ENCODE measurements at regions not wholly inside any gene's neighbourhood (a gene's known extent, or its start where the extent isn't known, plus 50 kb on each side); places are given as distances from the start of the nearest gene placed in this dataset.
"Not testable (repeated sequence)": the region's sequence is repeated elsewhere in the genome, so short reads cannot be mapped to it uniquely, and the experiment has no call there.

DNA sequence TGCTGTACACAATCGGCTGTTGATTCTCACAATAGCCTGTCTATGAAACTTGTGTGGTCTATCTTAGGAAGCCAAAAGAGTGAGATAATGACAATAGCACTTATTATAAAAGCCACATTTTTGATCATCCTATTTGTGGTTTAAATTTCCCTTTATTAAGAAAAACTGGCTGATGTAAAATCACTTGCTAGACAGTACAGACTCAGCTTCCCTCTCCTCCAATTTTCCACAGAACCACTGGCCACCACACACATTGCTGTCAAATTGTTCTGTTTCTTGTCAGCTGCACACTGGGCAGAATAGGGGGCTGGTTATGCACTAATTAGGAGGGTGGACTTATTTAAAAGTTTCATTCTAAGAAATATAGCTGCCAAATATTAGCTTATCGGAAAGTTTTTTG is 425.9 kb downstream of the EPHA3 start:
- DNase-seq = no peak

- not testable (repeated sequence) for DNase-seq
Measured at GRCh38 chr3:89554587-89554986, 447.2 kb downstream of the EPHA3 start.

GRCh38 chr3:89558711-89559110 is 451.3 kb downstream of the EPHA3 start:
- no peak for DNase-seq

GRCh38 chr3:89560568-89560967 is 453.1 kb downstream of the EPHA3 start:
- no peak for DNase-seq

- DNase-seq = no peak
Measured at GRCh38 chr3:89562373-89562772, 455.0 kb downstream of the EPHA3 start.

- no peak for DNase-seq
Measured at GRCh38 chr3:89565098-89565497, 457.7 kb downstream of the EPHA3 start.

DNA sequence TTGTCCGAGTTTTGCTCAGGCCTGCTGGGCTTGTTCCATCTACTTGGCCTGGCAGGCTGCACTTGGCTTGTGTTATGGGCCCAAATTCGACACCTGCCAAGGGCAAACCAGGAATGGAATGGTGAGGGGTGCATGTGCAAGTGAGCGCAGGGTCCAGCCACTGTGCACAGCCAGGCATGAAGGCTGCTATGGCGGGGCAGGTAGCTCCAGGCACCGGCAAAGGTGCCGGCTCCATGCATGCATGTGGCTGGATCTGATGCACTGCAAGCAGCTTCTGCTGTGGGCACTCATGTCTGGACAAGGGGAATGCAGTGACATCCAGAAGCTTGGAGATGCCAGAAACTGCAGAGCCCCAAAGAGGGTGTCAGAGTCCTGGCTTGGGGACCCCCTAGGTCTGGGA is 463.0 kb downstream of the EPHA3 start:
- no peak for DNase-seq

GRCh38 chr3:89571298-89571697 is 463.9 kb downstream of the EPHA3 start:
- no peak for DNase-seq

GRCh38 chr3:89571707-89572106 is 464.3 kb downstream of the EPHA3 start:
- peak; percentile 2 for DNase-seq

DNA sequence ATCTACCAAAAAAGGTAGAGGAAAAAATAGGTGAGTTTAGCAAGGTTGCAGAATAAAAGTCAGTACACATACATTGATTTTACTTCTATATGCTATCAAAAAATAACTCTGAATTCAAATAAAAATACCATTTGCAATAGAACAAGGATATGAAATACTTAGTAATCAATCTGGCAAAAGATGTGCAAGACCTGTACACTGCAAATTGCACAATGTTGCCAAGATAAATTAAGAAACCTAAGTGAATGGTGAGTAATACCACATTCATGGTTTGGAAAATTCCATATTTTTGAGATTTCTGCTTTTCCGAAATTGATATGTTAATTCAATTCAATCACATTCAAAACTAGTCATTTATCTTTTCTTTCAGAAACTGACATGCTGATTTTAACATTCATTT is 464.8 kb downstream of the EPHA3 start:
- DNase-seq = no peak

DNA sequence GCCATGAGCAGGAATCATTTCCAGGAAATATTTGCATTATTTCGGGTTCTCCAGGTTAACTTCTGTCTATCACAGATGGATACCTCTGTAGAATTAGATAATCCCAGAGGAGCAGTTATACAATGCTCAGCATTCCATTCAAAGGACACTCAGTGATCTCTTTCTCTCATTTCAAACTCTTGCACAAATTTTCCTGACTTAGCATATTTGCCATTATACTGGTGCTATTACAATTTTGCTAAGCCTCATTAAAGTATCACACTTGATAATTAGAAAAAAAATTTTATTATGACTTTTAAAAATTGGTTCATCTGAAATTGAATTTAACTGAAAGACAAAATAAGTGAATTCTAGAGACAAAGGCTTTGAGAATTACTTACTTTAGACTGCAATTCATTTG is 469.0 kb downstream of the EPHA3 start:
- no peak for DNase-seq

- DNase-seq = no peak
Measured at GRCh38 chr3:89577637-89578530, 470.5 kb downstream of the EPHA3 start.

GRCh38 chr3:89580859-89581258 is 473.4 kb downstream of the EPHA3 start:
- DNase-seq = no peak

GRCh38 chr3:89584398-89584797 is 477.0 kb downstream of the EPHA3 start:
- no peak for DNase-seq

GRCh38 chr3:89586256-89586655 is 478.8 kb downstream of the EPHA3 start:
- DNase-seq = no peak

DNA sequence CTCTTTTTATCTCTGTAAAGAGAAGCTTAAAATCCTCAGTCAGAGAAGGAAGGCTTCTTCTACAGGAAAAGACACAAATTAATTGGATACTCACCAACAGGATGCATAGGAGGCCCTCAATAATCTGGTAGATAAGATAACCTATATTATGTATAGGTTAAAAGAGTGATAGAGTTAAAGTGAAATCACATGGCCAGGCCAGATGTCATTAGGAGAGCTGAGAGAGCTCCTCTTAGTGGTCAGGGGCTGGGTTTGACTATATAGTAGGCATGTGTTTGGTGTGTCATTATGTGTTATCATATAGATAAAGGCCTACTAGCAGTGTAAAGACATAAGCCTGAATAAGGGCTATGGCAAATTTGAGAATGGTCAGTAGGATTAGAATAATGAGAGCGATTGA is 479.3 kb downstream of the EPHA3 start:
- DNase-seq = no peak

DNA sequence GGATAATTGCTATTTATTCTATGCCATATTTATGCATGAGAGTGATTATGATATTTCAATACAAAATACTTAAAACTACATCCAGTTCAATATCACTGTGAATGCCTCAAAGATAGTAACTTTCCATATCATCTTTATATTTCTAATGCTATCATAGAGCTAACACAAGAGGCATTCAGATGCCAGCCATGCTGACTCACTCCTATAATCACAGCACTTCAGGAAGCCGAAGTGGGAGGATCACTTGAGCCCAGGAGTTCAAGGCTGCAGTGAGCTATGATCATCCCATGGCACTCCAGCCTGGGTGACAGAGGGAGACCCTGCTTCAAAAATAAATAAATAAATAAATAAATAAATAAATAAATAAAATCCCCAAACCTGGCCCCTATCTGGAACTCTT is 498.7 kb downstream of the EPHA3 start:
- DNase-seq = no peak

DNA sequence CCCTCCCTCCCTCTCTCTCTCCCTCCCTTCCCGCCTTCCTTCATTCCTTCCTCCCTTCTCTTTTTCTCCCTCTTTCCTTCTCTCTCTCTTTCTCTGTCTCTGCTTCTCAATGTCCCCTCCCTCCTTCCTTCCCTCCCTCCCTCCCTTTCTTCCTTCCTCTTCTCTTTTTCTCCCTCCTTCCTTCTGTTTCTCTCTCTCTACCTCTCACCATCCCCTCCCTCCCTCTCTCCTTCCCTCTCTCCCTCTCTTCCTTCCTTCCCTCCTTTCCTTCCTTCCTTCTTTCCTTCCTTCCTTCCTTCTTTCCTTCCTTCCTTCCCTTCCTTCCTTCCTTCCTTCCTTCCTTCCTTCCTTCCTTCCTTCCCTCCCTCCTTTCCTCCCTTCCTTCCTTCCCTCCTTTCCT is 504.6 kb downstream of the EPHA3 start:
- no peak for DNase-seq

DNA sequence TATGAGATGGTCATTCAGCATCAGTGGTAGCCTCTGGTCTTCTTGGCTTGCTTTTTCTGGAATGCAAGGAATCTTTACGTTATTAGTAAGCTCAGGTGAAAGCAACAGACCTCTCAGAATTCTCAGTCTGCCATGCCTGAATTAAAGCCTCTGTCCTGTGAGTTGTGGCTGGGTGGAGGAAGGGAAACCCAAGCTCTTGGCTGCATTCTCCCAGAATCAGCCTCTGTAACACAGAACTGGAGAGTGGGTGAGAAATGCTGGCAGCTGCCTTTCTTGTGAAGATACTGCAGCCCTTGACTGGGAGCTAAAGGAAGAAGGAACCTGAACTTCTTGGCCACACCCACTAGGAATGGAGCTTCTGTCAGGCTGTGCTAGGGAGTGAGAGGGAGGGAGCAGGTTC is 505.8 kb downstream of the EPHA3 start:
- no peak for DNase-seq

DNA sequence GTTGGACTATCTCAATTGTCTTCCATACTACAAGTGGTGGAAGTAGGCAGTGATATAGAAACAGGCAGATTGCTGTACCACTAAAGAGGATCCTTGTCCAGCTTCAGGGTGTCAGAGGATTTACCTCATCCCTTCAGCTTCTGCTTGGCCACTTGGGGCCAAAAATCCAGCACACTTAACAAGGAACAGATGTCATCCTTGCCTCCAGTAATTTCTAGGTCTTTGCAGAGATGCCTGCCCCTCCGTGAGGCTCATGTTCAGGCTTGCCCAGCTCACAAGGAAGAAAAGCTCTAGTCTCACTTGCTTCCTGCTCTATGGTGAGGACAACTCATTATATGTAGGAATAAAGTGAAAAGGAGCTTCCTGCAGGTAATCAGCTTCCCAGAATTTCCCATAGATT is 510.3 kb downstream of the EPHA3 start:
- no peak for DNase-seq

GRCh38 chr3:89619263-89619662 is 511.8 kb downstream of the EPHA3 start:
- no peak for DNase-seq

DNA sequence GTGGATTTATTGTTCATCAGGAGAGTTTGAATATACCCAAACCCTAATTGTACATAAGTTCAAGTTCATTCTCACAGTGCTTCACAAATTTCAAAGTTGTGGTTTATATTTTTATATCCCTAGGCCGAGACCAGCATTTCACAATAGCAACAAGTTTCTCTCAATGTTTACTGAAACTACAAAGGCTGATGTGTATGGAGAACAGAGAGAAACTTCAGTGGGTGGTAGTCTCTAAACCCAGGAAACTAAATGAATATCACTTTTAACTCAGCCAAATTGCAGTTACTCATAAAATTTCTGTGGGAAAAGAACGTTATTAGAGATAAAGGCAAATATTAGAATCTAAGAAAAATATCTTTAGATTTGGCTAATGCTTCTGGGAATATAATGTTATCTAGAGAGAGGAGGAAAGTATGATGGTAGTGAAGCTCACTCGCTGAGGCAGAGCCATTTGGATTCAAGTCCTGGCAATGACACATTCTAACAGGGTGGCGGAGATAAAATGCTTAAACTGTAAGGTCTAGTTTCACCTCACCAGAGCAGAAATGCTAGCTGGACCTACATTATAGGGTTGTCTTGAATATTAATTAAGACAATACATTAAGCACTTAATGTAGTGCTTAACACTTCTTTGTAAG is 514.8 kb downstream of the EPHA3 start:
- DNase-seq = peak; percentile 1

DNA sequence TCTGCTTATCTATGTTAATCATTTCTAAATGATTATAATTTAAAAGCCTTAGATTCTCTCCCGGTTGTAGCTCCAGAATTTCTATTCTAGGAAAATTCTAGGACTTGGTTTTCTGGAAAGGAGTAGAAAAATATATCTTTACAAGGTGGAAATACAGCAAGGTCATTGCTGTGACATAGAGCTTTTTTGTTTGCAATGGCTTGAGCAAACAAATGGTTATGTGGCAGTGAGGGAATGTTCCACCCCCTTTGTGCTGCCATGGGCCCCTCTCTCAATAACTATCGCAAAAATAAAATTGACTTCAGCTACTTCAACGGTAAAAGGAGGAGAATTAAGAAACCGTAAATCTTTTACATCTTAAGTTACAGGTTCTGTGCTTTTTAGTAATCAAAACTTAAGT is 517.1 kb downstream of the EPHA3 start:
- no peak for DNase-seq

- no peak for DNase-seq
Measured at GRCh38 chr3:89625945-89626344, 518.5 kb downstream of the EPHA3 start.
